ENCODE measurements at regions not wholly inside any gene's neighbourhood (a gene's known extent, or its start where the extent isn't known, plus 50 kb on each side); places are given as distances from the start of the nearest gene placed in this dataset.

DNA sequence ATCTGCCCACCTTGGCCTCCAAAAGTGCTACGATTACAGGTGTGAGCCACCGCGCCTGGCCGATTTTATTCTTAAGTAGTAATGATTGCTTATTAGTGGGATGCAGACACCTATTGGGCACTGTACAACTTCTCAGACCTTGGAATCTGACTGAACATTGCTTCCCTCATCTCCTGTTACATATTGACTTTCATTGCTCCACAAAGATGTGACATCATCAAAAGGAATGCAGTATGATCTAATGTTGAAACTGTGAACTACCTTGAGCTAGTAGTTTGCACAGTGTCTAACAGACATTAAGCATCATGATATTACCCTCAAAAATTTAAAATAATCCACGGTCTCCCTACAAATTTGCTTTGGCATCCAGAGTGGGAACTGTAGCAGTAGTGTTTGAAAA, 109.8 kb upstream of the SIX2 start:
- H3K4me3 ChIP-seq (ENCODE audit: low read depth, low read length): no peak overlapping the region
- DNase-seq (ENCODE audit: low read depth): no peak
- TF ChIP-seq, protein P1, sequence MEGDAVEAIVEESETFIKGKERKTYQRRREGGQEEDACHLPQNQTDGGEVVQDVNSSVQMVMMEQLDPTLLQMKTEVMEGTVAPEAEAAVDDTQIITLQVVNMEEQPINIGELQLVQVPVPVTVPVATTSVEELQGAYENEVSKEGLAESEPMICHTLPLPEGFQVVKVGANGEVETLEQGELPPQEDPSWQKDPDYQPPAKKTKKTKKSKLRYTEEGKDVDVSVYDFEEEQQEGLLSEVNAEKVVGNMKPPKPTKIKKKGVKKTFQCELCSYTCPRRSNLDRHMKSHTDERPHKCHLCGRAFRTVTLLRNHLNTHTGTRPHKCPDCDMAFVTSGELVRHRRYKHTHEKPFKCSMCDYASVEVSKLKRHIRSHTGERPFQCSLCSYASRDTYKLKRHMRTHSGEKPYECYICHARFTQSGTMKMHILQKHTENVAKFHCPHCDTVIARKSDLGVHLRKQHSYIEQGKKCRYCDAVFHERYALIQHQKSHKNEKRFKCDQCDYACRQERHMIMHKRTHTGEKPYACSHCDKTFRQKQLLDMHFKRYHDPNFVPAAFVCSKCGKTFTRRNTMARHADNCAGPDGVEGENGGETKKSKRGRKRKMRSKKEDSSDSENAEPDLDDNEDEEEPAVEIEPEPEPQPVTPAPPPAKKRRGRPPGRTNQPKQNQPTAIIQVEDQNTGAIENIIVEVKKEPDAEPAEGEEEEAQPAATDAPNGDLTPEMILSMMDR (IDR thresholded peaks at IDR 0.05; ENCODE audit: low read depth, low read length, missing control alignments): no peak

DNA sequence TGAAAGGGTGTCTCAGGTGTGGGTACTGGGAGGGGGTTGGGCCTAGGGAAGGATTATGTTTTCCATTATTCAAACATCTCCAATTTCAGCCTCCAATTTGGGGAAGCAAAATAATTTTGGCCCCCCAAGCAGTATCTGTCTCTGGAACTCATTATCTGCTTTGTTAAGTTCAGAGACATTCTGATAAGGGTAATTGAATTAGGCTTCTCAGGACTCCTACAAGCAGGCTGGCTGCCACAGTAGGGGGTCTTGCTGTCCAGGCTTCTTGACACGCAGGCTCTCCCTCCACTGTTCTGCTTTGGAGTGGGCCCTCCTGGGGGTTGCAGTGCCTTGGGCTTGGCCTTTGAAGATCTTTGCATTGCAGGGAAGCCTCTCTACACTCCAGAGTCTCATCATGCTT, 108.1 kb upstream of the SIX2 start:
- no peak for DNase-seq (ENCODE audit: low read depth)
- TF ChIP-seq, protein P1 (IDR thresholded peaks at IDR 0.05; ENCODE audit: low read depth, low read length, missing control alignments): no peak

DNA sequence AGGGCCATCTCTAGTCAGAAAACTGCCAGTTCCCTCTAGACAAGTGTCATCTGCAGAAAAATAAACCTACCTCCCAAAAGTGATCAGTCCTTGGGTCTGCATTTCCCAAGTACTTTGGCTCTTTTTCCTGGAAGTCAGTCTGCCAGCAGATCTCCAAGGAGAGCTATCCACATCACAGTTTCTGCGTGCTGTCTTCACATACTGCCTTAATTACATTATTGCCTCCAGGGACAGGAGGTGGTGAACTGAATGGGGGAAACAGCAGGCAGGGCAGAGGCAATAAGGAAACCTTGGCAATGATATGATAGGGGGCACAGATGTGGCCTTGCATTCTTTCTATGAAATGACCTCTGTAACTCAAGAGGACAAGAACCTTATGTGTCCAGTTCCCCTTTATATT, 105.9 kb upstream of the SIX2 start:
- TF ChIP-seq, protein P1 (IDR thresholded peaks at IDR 0.05; ENCODE audit: low read depth, low read length, missing control alignments): no peak
- no peak overlapping the region for H3K4me3 ChIP-seq (ENCODE audit: low read depth, low read length)
- DNase-seq (ENCODE audit: low read depth): no peak

More for the DNA sequence above, 108.1 kb upstream of the SIX2 start:
- H3K4me3 ChIP-seq (ENCODE audit: low read depth, low read length): no peak overlapping the region

DNA sequence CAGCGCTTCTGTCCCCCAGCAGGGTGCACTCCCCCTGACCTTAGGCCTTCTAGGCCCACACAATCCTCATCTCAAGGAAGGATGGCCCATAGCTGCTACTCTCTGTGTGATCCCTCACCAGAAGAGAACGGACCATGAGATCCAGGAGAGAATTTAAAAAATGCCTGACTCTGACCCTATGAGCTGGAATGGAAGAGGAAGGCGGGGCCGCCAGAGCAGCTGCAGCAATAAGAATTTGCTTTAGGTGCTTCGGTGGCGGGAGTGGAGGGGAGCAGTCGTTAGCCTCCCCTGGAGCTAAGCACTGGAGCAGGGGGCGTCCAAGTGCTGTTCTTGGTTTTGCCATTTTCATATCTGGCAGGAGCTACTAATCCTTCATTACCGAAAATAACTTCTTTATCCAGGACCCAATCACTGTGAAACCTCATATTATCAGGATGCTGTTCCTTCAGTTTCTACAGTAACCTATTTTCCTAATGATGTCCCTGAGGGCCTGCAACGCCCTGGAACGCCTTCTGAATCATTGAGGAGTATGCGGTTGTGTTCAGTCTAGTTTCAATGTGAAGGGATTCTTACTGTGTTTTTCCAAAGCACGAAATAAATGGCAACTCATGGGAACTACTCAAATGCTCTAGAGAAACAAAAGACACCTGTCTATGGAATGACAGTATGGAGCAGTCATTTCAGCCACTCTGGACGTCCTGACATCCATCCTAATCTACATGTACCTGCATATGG, 105.1 kb upstream of the SIX2 start:
- no peak overlapping the region for H3K4me3 ChIP-seq (ENCODE audit: low read depth, low read length)
- TF ChIP-seq, protein P1 (IDR thresholded peaks at IDR 0.05; ENCODE audit: low read depth, low read length, missing control alignments): no peak
- no peak for DNase-seq (ENCODE audit: low read depth)

DNA sequence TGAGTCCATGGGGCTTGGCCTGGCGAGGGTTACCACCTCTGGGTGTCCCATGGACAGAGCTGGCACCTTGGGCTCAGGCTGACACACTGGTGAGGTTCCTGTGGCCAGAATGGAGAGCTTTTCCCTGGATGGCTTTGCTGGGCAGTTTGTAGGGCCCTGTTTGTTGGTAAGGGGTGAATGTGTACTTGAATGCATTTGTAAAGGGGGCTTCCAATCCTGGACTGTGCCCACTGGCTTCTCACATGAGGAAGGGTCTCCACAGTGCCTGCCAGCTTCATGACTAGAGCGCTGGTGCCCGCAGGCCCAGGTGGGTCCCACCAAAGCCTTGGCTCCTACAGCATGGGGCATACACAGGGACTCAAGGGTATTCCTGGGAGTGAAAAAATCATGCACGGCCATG, 103.5 kb upstream of the SIX2 start:
- H3K4me3 ChIP-seq (ENCODE audit: low read depth, low read length): no peak overlapping the region
- TF ChIP-seq, protein P1 (IDR thresholded peaks at IDR 0.05; ENCODE audit: low read depth, low read length, missing control alignments): no peak
- DNase-seq (ENCODE audit: low read depth): no peak

DNA sequence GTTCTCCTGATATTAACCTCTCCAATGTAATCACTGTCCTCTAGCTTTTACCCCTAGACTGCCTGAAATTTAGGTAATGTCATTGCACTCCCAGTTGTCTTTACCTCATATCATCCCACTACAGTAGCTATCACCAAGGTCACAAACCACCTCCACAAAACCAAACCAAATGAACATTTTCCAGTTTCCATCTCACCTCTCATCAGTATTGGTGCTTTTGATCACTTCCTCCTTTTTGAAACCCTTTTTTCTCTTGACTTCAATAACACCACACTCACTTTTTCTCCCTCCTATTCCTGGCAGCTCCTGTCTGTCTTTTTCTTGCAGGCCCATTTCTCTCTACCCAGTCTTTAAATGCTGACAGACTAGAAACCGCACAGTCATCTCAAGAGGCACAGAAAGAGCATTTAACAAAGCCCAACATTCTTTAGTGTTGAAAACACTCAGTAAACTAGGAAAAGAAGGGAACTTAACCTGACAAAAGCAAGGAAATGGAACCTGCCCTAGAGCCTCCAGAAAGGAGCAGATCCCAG, 95.9 kb upstream of the SIX2 start:
- no peak overlapping the region for H3K4me3 ChIP-seq (ENCODE audit: low read depth, low read length)
- TF ChIP-seq, protein P1 (IDR thresholded peaks at IDR 0.05; ENCODE audit: low read depth, low read length, missing control alignments): no peak
- DNase-seq (ENCODE audit: low read depth): no peak

DNA sequence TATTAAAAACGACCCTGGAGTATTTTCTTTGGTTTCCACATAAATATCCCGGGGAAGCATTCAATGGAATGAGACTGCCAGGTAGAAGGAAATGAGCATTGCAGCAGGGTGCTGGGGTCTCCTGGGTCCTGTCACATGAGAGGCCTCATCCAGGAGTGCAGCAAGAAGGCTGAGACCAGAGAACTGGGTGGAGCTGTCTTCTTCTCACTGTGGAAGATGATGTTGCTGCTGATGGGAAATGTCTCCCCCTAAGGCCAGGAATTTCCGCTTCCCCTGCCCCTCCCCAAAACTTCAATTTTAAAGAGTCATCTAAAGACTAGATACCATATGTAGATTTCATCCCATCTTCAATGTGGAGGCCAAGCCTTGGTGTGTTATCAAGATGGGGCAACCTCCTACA, 95.2 kb upstream of the SIX2 start:
- TF ChIP-seq, protein P1 (IDR thresholded peaks at IDR 0.05; ENCODE audit: low read depth, low read length, missing control alignments): no peak
- DNase-seq (ENCODE audit: low read depth): no peak

More for the DNA sequence above, 95.2 kb upstream of the SIX2 start:
- no peak overlapping the region for H3K4me3 ChIP-seq (ENCODE audit: low read depth, low read length)
